Loucy (cell line): ENCODE measurements at regions not wholly inside any gene's neighbourhood (a gene's known extent, or its start where the extent isn't known, plus 50 kb on each side); places are given as distances from the start of the nearest gene placed in this dataset.

Experiments
- H2AFZ ChIP-seq: fragments of 200-600 bp; sonication (generic); 2 replicates; pipeline ENCODE4 v1.6.0; 2016; ENCODE audit warnings: antibody characterized with exemption, mild to moderate bottlenecking, low read length, moderate library complexity
- H3F3A ChIP-seq: fragments of 200-600 bp; 2 replicates; pipeline ENCODE4 v1.6.0; 2016; ENCODE audit warnings: antibody characterized with exemption, low read depth, mild to moderate bottlenecking
- H3K27me3 ChIP-seq: fragments of 200-600 bp; sonication (generic); 2 replicates; pipeline ENCODE4 v1.6.1; 2014; ENCODE audit warnings: low read length, mild to moderate bottlenecking; ENCODE audit not compliant: insufficient read depth, poor library complexity, severe bottlenecking
- H3K36me3 ChIP-seq: fragments of 200-600 bp; sonication (generic); 2 replicates; pipeline ENCODE4 v1.6.1; 2016; ENCODE audit warnings: low read length; ENCODE audit not compliant: insufficient read depth
- H3K4me1 ChIP-seq: fragments of 200-600 bp; sonication (generic); 2 replicates; pipeline ENCODE4 v1.5.1; 2014; ENCODE audit warnings: low read length, mild to moderate bottlenecking; ENCODE audit not compliant: insufficient read depth, poor library complexity, severe bottlenecking
- H3K4me2 ChIP-seq: fragments of 200-600 bp; sonication (generic); 2 replicates; pipeline ENCODE4 v1.6.0; 2014; ENCODE audit warnings: antibody characterized with exemption, low read length, low read depth, mild to moderate bottlenecking; ENCODE audit not compliant: poor library complexity, severe bottlenecking
- H3K4me3 ChIP-seq: fragments of 200-600 bp; sonication (generic); 2 replicates; pipeline ENCODE4 v1.5.1; 2014; ENCODE audit warnings: low read length, mild to moderate bottlenecking, mixed read lengths; ENCODE audit not compliant: poor library complexity, severe bottlenecking
- H3K79me2 ChIP-seq: fragments of 200-600 bp; sonication (generic); 2 replicates; pipeline ENCODE4 v1.6.1; 2014; ENCODE audit warnings: low read length; ENCODE audit not compliant: insufficient read depth
- H3K9ac ChIP-seq: fragments of 200-600 bp; sonication (generic); 2 replicates; pipeline ENCODE4 v1.6.0; 2014; ENCODE audit warnings: mild to moderate bottlenecking, low read depth, low read length, moderate library complexity; ENCODE audit not compliant: poor library complexity, severe bottlenecking
- H3K9me2 ChIP-seq: fragments of 200-600 bp; sonication (generic); replicated peaks from 2 replicates; pipeline ENCODE4 v1.6.1; 2016; ENCODE audit warnings: low read depth, low read length, mixed read lengths
- H3K9me3 ChIP-seq: fragments of 200-600 bp; sonication (generic); 2 replicates; pipeline ENCODE4 v1.6.1; 2014; ENCODE audit warnings: mild to moderate bottlenecking, antibody characterized with exemption, low read length, low read depth; ENCODE audit not compliant: insufficient read depth
- H4K20me1 ChIP-seq: fragments of 200-600 bp; sonication (generic); 2 replicates; pipeline ENCODE4 v1.6.0; 2014; ENCODE audit warnings: antibody characterized with exemption, low read length, mild to moderate bottlenecking; ENCODE audit not compliant: insufficient read depth, poor library complexity, severe bottlenecking
- CTCF ChIP-seq: fragments of 200-600 bp; sonication (generic); conservative IDR thresholded peaks from 2 replicates; pipeline ENCODE4 v1.5.1; 2014; ENCODE audit warnings: mild to moderate bottlenecking, antibody characterized with exemption, low read length
- EZH2phosphoT487 ChIP-seq: fragments of 200-600 bp; IDR thresholded peaks from 2 replicates; pipeline ENCODE4 v1.6.1; 2018; ENCODE audit warnings: antibody characterized with exemption, mild to moderate bottlenecking, moderate library complexity, borderline replicate concordance

- no peaks in the 10 kb centered on the region for H3K79me2 ChIP-seq
- no peak overlapping the region for H3K4me2 ChIP-seq
- H3K9ac ChIP-seq, result no peak overlapping the region
- H3K4me1 ChIP-seq, result no peaks in the 10 kb centered on the region
- no peak overlapping the region for H2AFZ ChIP-seq
- TF ChIP-seq CTCF, result no peak
- no peak for TF ChIP-seq EZH2phosphoT487
- H3K27me3 ChIP-seq, result no peaks in the 10 kb centered on the region
- no peaks in the 10 kb centered on the region for H3K9me3 ChIP-seq
- H3K9me2 ChIP-seq, result no peaks in the 10 kb centered on the region
- H3F3A ChIP-seq, result no peaks in the 10 kb centered on the region
- H4K20me1 ChIP-seq, result no peaks in the 10 kb centered on the region
- no peak overlapping the region for H3K4me3 ChIP-seq
- H3K36me3 ChIP-seq, result no peaks in the 10 kb centered on the region
Observed at GRCh38 chr13:105735281-105735680, 800.2 kb downstream of the EFNB2 start.

DNA sequence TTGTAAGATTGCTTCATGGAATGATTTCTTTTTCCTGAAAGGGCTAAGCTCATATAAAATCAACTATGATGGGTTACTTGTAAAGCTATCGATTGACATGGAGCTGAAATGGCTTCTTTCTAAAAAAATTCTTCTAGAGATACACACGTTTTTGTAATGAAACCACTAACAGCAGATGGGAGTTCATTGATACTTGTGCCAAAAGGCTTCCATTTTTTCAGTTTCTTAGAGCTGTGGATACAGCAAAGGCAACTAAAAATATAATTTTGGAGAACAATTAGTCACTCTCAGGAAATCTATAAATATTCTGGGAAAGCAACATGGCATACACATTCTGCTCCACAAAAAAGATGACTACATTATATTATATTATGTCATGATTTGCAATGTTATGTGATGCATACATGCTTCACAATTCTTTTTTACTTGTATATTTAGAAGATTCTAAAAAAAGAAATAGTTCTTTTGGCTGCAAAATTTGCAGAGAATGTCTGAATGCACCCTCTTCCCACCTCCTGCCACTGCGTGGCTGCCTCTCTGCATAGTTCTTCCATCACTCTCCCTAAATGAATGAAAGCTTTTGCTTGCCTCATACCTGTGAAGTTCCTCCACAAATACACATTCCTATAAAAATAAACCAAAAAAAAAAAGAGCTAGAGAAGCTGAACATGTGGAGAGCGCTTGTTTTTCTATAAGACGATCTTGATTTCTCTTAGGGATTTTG, 802.5 kb downstream of the EFNB2 start:
- Histone ChIP-seq H3F3A (no peaks in the 10 kb centered on the region), H3K4me2 (no peak overlapping the region), H2AFZ (no peak overlapping the region), H3K36me3 (no peaks in the 10 kb centered on the region), H3K4me1 (no peaks in the 10 kb centered on the region), H3K9me2 (no peaks in the 10 kb centered on the region), H3K4me3 (no peak overlapping the region), H4K20me1 (no peaks in the 10 kb centered on the region), H3K9ac (no peak overlapping the region), H3K9me3 (no peaks in the 10 kb centered on the region), H3K27me3 (no peaks in the 10 kb centered on the region), H3K79me2 (no peaks in the 10 kb centered on the region)
- TF ChIP-seq EZH2phosphoT487 (no peak), CTCF (no peak)

DNA sequence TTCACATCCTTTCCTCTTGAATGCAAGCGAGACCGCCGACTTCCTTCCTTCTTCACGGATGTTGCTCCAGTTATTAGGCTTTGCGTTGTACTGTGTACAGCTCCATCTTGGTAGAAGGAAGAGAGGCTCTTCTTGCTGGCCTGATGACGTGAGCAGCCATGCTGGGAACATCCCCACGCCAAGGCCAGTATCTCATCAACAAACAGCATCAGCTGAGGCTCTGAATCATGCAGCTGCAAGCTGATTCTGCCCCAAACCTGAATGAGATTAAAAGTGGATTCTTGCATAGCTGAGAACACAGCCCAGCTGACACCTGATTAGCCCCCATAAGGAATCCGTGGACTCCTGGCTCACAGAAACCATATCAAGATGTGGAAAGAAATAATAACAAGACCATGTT, 809.6 kb downstream of the EFNB2 start:
- Histone ChIP-seq H3K9me2 (no peaks in the 10 kb centered on the region), H2AFZ (no peak overlapping the region), H3K79me2 (no peaks in the 10 kb centered on the region), H3K4me3 (no peak overlapping the region), H3F3A (no peaks in the 10 kb centered on the region), H3K36me3 (no peaks in the 10 kb centered on the region), H3K9me3 (0 out of 2 replicates have a peak, but pooled peaks cover 4% of the 10 kb centered on the region), H3K9ac (no peak overlapping the region), H4K20me1 (no peaks in the 10 kb centered on the region), H3K4me2 (no peak overlapping the region), H3K4me1 (no peaks in the 10 kb centered on the region), H3K27me3 (no peaks in the 10 kb centered on the region)
- TF ChIP-seq CTCF (no peak), EZH2phosphoT487 (no peak)
